Activated CD4-positive, alpha-beta T cell treated with anti-CD3 and anti-CD28 coated beads, Interleukin-2, amount 10 ng/mL, durations not matched to agents 7 days and 5 days (primary cell): ENCODE measurements at regions not wholly inside any gene's neighbourhood (a gene's known extent, or its start where the extent isn't known, plus 50 kb on each side); places are given as distances from the start of the nearest gene placed in this dataset.

ENCODE experiments used
- CTCF ChIA-PET: fragments of 350-600 bp; sonication (Branson Sonifier 250); formaldehyde crosslinking; loops from one replicate; lab custom pipeline; 2021; ENCODE audit warnings: antibody characterized with exemption; lab: Charles Lee
- POLR2A ChIA-PET: fragments of 350-600 bp; sonication (Branson Sonifier 250); formaldehyde crosslinking; loops from one replicate; lab custom pipeline; 2021; ENCODE audit warnings: antibody characterized with exemption; lab: Charles Lee
- DNase-seq: peaks from one replicate; pipeline ENCODE4 v3.0.0-alpha.2; 2020
- H3K27ac Mint-ChIP-seq: one replicate; pipeline ENCODE4 v1.8.0; 2021; ENCODE audit warnings: mild to moderate bottlenecking, moderate library complexity, mixed read lengths
- H3K27me3 Mint-ChIP-seq: one replicate; pipeline ENCODE4 v1.8.0; 2021; ENCODE audit warnings: mixed read lengths
- H3K36me3 Mint-ChIP-seq: one replicate; pipeline ENCODE4 v1.8.0; 2021; ENCODE audit warnings: low read depth, mixed read lengths
- H3K4me1 Mint-ChIP-seq: one replicate; pipeline ENCODE4 v1.8.0; 2021; ENCODE audit warnings: mixed read lengths
- H3K4me3 Mint-ChIP-seq: one replicate; pipeline ENCODE4 v1.8.0; 2021; ENCODE audit warnings: mild to moderate bottlenecking, moderate library complexity, mixed read lengths
- H3K9me3 Mint-ChIP-seq: one replicate; pipeline ENCODE4 v1.8.0; 2021; ENCODE audit warnings: mixed read lengths

DNA sequence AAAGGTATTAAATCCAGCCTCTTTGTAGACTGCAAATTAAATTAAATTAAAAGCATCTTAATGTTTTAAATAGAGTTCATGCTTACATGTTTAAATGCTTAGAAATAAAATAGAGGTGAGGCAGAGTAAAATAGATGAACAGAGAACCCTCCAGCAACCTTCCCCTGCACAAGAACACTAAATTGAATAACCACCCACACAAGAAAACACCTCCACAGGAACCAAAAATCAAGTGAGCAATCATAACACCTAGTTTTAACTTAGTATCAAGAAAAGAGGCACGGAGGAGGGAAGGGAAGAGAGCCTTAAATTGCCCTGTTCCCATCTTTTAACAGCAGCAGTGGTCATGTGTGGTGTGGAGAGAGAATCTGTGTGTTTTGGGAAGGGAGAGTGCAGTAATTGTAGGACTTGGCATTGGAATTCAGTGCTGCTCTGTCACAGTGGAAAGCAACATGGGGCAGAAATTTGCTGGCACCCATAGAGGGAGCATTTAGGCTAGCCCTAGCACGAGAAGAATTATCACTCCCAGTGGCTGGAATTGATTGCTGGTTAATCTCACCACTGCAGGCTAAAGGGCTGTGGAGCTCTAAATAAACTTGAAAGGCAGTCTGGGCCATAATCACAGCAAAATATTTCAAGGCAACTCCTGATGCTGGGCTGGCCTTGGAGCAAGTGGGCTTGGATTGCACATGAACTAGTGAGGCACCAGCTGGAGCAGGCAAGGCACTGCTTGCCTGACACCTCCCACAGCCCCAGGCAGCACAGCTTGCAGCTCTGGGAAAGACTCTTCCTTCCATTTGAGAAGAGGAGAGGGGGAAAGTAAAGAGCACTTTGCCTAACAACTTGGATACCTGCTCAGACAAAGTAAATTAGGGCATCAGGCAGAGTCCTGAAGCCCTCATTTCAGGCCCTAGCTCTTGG is 1478.8 kb downstream of the NCAM2 start:
- POLR2A ChIA-PET: no interaction called here
- Mint-ChIP-seq H3K4me1 (no peaks in the 10 kb centered on the region), H3K27me3 (no peaks in the 10 kb centered on the region), H3K27ac (no peak overlapping the region), H3K9me3 (peaks cover 4% of the 10 kb centered on the region), H3K36me3 (no peaks in the 10 kb centered on the region), H3K4me3 (no peak overlapping the region)
- DNase-seq: no peak
- CTCF ChIA-PET: no interaction called here

DNA sequence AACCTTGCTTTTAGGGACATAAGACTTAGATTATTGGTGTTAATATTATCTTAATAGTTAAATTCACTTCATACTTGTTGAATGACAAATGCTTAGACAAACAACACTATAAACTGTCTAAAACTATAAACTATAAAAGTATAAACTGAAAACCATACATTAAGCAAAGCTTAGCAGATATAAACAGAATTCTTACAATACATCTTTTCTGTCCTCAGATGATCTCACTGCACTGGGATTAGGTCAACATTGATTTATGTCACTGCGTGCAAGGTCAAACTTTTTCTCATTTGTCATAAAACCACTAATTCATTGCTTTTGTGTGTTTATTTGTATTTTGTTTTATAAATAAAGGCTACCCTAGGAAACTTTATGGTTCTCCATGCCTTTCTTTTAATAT is 1491.8 kb downstream of the NCAM2 start:
- peaks cover 2% of the 10 kb centered on the region for H3K9me3 Mint-ChIP-seq
- H3K4me1 Mint-ChIP-seq: no peaks in the 10 kb centered on the region
- no peak overlapping the region for H3K4me3 Mint-ChIP-seq
- no peak overlapping the region for H3K27ac Mint-ChIP-seq
- H3K27me3 Mint-ChIP-seq: no peaks in the 10 kb centered on the region
- CTCF ChIA-PET: no interaction called here
- POLR2A ChIA-PET: no interaction called here
- DNase-seq: no peak
- H3K36me3 Mint-ChIP-seq: no peaks in the 10 kb centered on the region

DNA sequence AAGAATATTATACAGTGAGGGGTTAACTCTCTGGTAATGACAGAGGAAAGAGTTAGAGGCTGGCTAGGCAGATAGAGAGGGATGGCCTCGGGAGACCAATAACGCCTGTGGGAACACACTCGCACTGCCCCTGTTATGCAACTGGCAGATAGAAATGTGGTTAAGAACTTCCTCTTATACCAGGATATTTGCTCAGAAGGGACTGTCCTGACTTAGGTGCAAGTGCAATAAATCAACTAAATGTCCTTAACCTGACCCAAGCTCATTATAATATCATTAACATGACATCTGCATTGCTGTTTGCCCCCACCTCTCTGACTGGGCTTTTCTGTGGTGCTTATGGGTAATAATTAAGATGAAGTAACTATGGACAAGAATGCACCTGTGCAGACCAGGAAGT is 1518.0 kb downstream of the NCAM2 start:
- ChIA-PET POLR2A (no interaction called here), CTCF (no interaction called here)
- Mint-ChIP-seq H3K4me1 (no peaks in the 10 kb centered on the region), H3K27ac (no peak overlapping the region), H3K27me3 (no peaks in the 10 kb centered on the region), H3K4me3 (no peak overlapping the region), H3K9me3 (peaks cover 6% of the 10 kb centered on the region), H3K36me3 (no peaks in the 10 kb centered on the region)
- DNase-seq: no peak

DNA sequence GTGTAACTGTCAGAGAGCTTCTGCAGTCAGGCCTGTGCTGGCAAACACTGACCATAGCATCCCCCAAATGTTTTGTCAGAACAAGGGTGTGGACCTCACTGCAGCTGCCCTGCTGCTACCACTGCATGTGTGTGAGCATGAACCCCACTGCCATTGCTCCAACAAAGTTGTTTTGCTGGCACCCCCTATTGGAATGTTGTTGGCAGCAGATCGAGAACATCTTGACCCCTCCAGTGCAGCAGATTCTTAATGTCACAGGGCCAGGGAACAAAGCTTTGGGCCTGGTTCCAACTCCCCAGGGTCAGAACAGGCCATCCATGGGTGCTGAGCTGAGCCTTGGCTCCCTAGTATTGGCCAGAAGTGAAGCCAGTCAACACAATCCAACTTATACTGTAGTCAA is 1537.4 kb downstream of the NCAM2 start:
- no peaks in the 10 kb centered on the region for H3K4me1 Mint-ChIP-seq
- H3K27ac Mint-ChIP-seq: no peak overlapping the region
- H3K27me3 Mint-ChIP-seq: no peaks in the 10 kb centered on the region
- H3K4me3 Mint-ChIP-seq: no peak overlapping the region
- no peaks in the 10 kb centered on the region for H3K36me3 Mint-ChIP-seq
- no peak for DNase-seq
- ChIA-PET POLR2A (no interaction called here), CTCF (no interaction called here)
- peaks cover 13% of the 10 kb centered on the region for H3K9me3 Mint-ChIP-seq

DNA sequence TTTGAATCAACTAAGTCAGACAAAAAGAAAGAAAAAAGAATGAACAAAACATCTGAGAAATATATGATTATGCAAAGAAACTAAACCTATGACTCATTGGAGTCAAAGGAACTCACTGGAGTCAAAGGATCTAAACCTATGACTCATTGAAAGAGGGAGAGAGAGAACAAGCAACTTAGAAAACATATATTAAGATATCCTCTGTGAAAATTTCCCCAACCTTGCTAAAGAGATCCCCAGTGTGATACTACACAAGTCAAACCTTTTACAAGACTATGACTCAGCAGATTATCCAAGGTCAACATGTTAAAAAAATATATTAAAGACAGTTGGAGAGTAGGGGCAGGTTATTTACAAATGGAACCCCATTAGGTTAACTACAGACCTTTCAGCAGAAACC is 1538.3 kb downstream of the NCAM2 start:
- H3K4me1 Mint-ChIP-seq: no peaks in the 10 kb centered on the region
- H3K36me3 Mint-ChIP-seq: no peaks in the 10 kb centered on the region
- H3K9me3 Mint-ChIP-seq: peaks cover 13% of the 10 kb centered on the region
- ChIA-PET POLR2A (no interaction called here), CTCF (no interaction called here)
- no peaks in the 10 kb centered on the region for H3K27me3 Mint-ChIP-seq
- no peak for DNase-seq
- no peak overlapping the region for H3K4me3 Mint-ChIP-seq
- H3K27ac Mint-ChIP-seq: no peak overlapping the region

DNA sequence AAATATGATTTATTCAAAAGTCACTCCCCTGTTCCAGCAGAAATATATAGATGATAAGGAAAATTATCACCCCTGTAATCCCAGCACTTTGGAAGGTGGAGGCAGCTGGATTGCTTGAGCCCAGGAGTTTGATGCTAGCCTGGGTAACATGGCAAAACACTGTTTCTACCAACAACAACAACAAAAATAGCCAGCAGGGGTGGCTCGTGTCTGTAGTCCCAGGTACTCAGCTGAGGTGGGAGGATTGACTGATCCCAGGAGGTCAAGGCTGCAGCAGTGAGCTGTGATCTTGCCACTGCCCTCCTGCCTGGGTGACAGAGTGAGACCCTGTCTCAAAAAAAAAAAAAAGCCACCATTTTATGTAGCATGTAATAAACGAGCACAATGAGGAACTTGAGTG is 1546.5 kb downstream of the NCAM2 start:
- Mint-ChIP-seq H3K27ac (no peak overlapping the region), H3K9me3 (peaks cover 3% of the 10 kb centered on the region), H3K36me3 (no peaks in the 10 kb centered on the region), H3K4me3 (no peak overlapping the region), H3K27me3 (no peaks in the 10 kb centered on the region), H3K4me1 (no peaks in the 10 kb centered on the region)
- ChIA-PET CTCF (no interaction called here), POLR2A (no interaction called here)
- no peak for DNase-seq

DNA sequence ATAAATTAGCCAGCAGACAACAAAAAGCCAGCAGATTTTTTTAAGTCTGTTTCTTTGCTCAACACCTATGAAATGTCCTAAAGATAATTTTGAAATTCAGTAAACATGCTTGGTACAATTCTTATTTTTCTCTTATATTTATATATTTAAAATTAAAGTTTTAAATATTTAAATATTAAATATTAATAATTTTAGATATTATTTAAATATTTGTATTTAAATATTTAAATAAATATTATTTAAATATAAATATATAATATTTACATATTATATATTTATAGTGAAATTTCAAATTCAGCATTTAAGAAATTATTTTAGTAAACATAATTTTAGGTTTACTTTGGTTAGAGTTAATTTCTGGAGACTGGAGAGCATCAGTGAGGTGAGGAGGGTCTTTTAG is 1554.2 kb downstream of the NCAM2 start:
- Mint-ChIP-seq H3K36me3 (no peaks in the 10 kb centered on the region), H3K4me1 (no peaks in the 10 kb centered on the region), H3K27me3 (no peaks in the 10 kb centered on the region), H3K9me3 (no peaks in the 10 kb centered on the region), H3K27ac (no peak overlapping the region), H3K4me3 (no peak overlapping the region)
- no peak for DNase-seq
- ChIA-PET POLR2A (no interaction called here), CTCF (no interaction called here)

DNA sequence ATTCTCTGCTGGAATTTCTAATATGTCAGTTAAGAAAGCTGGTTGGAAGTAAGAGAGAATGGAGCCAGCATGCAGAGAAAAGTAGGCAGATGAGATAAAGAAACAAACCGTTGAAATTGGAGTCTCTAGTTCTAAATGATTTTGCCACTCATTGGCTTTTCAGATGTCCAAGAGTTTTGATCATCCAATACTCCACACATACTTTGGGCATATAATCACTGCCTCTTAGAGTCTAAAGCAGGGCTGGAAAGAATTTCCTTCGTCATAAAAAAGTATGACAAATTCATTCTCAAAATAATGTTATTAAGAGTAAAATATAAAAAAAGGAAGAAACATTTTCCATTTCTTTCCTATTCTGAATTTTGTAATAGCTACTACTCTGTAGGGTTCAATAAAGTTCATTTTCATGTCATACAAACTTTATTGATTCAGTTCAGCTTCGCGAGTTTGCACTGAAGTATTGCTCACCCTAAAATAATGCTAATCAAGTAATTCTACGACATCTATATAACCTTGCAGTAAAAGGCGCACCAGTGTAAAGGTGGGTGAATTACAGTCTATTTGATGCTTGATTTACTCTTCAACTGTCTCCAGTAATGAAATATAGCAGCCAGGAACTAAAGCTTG is 1556.6 kb downstream of the NCAM2 start:
- CTCF ChIA-PET: no interaction called here
- Mint-ChIP-seq H3K4me3 (no peak overlapping the region), H3K36me3 (no peaks in the 10 kb centered on the region), H3K9me3 (no peaks in the 10 kb centered on the region), H3K4me1 (no peaks in the 10 kb centered on the region), H3K27me3 (no peaks in the 10 kb centered on the region), H3K27ac (no peak overlapping the region)
- POLR2A ChIA-PET: no interaction called here
- no peak for DNase-seq

DNA sequence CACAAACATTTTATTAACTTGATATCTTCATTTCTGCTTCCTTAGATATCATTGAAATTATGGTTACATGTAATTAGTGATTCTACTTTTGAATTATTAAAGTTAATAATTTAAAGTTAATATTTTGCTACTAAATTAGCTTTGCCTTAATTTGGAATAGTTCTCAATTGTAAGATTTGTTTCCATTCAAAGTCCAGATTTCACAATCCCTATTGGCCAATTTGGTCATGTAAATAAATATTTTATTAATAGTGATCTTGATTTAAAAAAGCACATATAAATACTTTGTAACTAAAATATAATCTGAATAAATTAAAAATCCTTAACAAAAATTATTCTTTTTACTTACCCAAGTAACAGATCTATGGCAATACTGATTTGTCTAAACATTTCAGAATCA is 1558.6 kb downstream of the NCAM2 start:
- Mint-ChIP-seq H3K36me3 (no peaks in the 10 kb centered on the region), H3K9me3 (no peaks in the 10 kb centered on the region), H3K4me1 (no peaks in the 10 kb centered on the region), H3K4me3 (no peak overlapping the region), H3K27me3 (no peaks in the 10 kb centered on the region), H3K27ac (no peak overlapping the region)
- DNase-seq: no peak
- ChIA-PET CTCF (no interaction called here), POLR2A (no interaction called here)

DNA sequence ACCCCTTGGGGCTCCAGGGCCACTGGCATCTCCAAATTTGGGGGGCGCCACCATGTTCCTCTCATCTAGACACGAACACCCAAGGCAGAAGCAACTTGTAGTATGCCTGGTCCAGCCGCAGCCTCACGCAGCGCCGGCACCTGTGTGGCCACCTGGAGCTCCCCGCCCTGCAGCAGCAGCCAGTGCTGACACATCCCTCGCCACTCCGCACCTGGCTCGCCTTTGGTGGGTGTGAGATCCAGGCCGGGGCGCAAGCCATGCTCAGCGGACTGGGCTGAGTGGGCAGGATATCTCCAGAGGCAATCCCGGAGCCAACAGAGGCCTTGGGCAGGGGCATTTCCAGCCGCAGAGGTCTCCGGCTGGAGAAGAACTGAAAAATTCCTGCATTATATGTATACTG is 1563.7 kb downstream of the NCAM2 start:
- Mint-ChIP-seq H3K4me1 (no peaks in the 10 kb centered on the region), H3K4me3 (no peak overlapping the region), H3K9me3 (no peaks in the 10 kb centered on the region), H3K36me3 (no peaks in the 10 kb centered on the region), H3K27ac (no peak overlapping the region), H3K27me3 (no peaks in the 10 kb centered on the region)
- no peak for DNase-seq
- ChIA-PET POLR2A (no interaction called here), CTCF (no interaction called here)

DNA sequence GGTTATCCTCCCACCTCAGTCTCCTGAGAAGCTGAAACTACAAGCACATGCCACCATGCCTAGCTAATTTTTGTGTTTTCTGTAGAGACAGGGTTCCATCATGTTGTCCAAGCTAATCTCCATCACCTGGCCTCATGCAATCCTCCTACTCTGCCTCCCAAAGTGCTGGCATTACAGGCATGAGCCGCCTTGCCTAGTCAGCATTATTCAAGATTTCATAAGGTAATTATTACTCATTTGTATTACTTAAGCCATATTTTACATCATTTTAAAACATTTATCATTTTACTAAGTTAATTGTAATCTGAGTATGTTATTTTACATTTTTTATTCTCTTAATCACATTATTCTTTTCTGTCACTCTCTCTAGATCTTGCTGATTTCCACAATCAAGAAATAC is 1575.6 kb downstream of the NCAM2 start:
- Mint-ChIP-seq H3K27me3 (no peaks in the 10 kb centered on the region), H3K27ac (no peak overlapping the region), H3K9me3 (no peaks in the 10 kb centered on the region), H3K4me1 (no peaks in the 10 kb centered on the region), H3K4me3 (no peak overlapping the region), H3K36me3 (no peaks in the 10 kb centered on the region)
- ChIA-PET POLR2A (no interaction called here), CTCF (no interaction called here)
- DNase-seq: no peak

DNA sequence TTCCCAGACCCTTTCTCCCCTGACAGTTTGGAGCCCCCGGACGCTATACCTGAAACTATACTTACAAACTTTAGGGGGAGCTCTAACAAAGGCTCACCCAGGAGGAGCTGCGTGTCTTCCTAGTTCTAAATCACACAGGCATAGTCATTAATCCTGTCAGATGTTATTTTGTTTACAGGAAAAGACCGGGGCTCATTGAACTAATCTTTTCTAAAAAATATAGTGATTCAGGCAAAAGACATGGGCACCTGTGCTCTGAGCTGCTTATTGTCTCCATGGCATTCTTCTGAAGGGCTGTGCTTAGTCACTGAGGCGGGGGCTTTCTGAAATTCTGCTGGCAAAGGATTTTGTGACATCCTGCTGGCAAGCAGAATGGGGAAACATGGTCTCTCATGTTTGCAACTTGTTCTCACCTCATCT is 1577.0 kb downstream of the NCAM2 start:
- H3K4me3 Mint-ChIP-seq: no peak overlapping the region
- DNase-seq: no peak
- no peaks in the 10 kb centered on the region for H3K4me1 Mint-ChIP-seq
- H3K9me3 Mint-ChIP-seq: no peaks in the 10 kb centered on the region
- no peaks in the 10 kb centered on the region for H3K27me3 Mint-ChIP-seq
- POLR2A ChIA-PET: no interaction called here
- CTCF ChIA-PET: no interaction called here
- no peak overlapping the region for H3K27ac Mint-ChIP-seq
- no peaks in the 10 kb centered on the region for H3K36me3 Mint-ChIP-seq

DNA sequence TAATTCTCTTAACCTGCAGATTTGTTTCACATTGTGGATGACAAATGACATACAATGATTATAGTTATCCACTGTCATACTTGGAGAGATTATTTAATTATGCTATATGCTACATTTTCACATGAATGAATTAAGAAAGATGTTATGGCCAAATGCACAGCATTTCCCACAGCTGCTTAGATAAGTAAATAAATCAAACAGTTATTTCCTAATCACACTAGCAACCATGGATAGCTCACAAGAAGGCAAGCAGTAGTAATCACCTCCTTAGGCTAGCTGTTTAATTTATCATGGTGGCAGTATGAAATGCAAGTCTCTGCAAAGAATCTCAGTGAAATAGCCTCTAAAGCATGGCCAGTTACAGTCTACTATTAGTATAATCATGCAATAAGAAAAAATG is 1581.5 kb downstream of the NCAM2 start:
- Mint-ChIP-seq H3K27me3 (no peaks in the 10 kb centered on the region), H3K9me3 (no peaks in the 10 kb centered on the region), H3K36me3 (no peaks in the 10 kb centered on the region), H3K4me3 (no peak overlapping the region), H3K27ac (no peak overlapping the region), H3K4me1 (no peaks in the 10 kb centered on the region)
- no peak for DNase-seq
- ChIA-PET CTCF (no interaction called here), POLR2A (no interaction called here)

DNA sequence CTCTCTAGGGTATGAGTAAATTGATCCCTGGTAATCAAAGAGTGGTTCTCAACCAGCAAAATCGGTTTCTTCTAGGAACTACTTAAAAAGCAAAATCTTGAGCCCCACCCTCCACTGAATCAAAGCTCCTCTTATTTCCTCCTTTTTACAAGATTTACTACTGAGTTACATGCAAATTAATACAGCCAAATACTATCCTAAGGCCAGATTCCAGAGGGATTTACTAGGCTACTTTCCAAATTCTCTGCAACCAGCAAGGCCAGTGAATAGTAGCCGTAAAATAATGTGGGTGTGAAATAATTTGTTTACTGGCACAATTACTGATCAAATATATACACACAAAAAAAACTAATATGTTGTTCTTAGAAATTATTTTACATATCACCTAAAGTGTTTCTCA is 1583.8 kb downstream of the NCAM2 start:
- Mint-ChIP-seq H3K36me3 (no peaks in the 10 kb centered on the region), H3K4me1 (no peaks in the 10 kb centered on the region), H3K9me3 (no peaks in the 10 kb centered on the region), H3K4me3 (no peak overlapping the region), H3K27ac (no peak overlapping the region), H3K27me3 (no peaks in the 10 kb centered on the region)
- no peak for DNase-seq
- ChIA-PET POLR2A (no interaction called here), CTCF (no interaction called here)
